GM23248 (cell line): ENCODE measurements at regions not wholly inside any gene's neighbourhood (a gene's known extent, or its start where the extent isn't known, plus 50 kb on each side); places are given as distances from the start of the nearest gene placed in this dataset.

Source experiments
- EZH2 ChIP-seq: fragments of 200-600 bp; sonication (generic); IDR thresholded peaks from 2 replicates; pipeline ENCODE4 v1.6.1; 2018; ENCODE audit warnings: antibody characterized with exemption, mild to moderate bottlenecking; ENCODE audit not compliant: insufficient read depth, poor library complexity, severe bottlenecking
- EZH2phosphoT487 ChIP-seq: fragments of 200-600 bp; sonication (generic); IDR thresholded peaks from 2 replicates; pipeline ENCODE4 v1.6.1; 2018; ENCODE audit warnings: antibody characterized with exemption, moderate library complexity, mild to moderate bottlenecking, low read depth; ENCODE audit not compliant: insufficient read depth

DNA sequence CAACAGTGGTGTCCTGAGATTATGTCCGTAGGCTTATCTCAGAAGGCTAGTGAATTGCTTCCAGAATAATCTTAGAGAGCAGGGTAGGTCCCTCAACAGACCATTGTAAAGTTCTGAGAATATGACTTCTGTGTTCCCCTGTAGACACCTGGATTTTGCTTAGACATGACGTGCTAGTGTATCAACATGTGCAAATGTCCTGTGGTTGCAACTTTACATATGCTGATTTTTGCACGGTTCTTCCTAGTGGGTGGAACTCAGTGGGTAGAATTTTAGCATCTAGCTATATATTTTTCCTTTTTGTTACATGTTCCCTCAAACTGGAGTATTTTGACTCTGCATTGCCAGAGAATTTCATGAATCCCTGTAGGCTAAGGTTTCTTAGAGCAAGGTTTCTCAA is 459.2 kb downstream of the RNF144B start:
- TF ChIP-seq EZH2 (no peak), EZH2phosphoT487 (no peak)
